ENCODE measurements at regions not wholly inside any gene's neighbourhood (a gene's known extent, or its start where the extent isn't known, plus 50 kb on each side); places are given as distances from the start of the nearest gene placed in this dataset.
"Not testable (repeated sequence)": the region's sequence is repeated elsewhere in the genome, so short reads cannot be mapped to it uniquely, and the experiment has no call there.

DNA sequence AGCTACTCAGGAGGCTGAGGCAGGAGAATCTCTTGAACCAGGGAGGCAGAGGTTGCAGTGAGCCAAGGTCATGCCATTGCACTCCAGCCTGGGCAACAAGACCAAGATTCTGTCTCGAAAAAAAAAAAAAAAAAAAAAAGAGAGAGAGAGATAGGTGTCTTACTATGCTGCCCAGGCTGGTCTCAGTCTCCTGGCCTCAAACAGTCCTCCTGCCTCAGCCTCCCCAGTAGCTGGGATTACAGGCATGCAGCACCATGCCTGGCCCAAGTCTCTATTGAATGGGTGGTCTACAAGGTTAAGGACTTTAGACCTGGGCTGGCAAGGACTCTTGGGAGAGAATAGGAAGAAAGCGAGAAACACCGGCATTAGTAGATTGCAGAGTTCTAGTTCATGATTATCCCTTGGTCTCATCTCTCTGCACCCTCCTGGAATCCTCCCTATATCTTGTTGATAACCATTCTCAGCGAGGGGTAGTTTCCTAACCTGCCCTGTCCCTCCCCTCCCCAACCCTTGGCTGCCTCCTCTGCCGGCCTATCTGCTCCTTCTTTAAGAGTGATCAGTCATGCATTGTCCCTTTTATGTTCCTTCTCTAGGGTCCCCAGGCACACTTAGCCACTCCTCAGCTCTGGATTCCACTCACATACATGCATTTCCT, 128.1 kb upstream of the MAP1LC3B2 start:
- no peak for DNase-seq (ENCODE audit: low spot score)

GRCh38 chr12:116431677-116432300, 127.4 kb upstream of the MAP1LC3B2 start:
- no peak for DNase-seq (ENCODE audit: low spot score)

DNA sequence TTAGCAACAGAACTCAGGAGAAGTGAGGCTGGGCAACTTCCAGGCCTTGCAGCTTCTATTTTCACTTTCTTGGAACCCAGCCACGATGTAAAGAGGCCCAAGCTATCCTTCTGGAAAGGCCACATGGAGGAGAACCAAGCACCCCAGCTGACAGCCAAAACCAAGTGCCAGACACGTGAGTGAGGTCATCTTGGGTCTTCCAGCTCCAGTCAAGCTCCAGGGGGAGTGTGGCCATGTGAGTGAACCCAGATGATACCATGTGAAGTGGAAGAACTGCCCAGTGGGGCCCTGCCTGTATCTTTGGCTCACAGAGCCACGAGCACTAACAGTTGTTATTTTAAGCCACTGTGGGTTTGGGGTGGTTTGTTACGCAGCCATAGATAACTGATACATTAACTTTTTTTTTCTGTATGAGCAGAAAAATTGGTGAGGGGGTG, 126.8 kb upstream of the MAP1LC3B2 start:
- no peak for DNase-seq (ENCODE audit: low spot score)

DNA sequence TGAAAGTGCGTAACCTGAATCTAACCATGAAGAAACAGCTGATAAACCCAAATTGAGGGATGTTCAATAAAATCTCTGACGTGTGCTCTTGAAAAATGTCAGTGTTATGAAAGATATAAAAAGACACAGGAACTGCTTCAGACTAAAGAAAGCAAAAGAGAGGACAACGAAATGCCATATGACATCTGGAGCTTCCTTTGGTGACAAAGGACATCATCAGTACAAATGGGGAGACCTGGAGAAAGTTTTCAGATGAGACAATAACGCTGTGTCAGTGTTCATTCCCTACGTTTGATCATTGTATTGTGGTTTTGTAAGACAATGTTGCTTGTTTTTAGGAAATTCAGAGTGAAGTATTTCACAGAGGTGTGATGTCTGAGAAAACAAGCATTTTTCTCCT, 125.9 kb upstream of the MAP1LC3B2 start:
- no peak for DNase-seq (ENCODE audit: low spot score)

- no peak for DNase-seq (ENCODE audit: low spot score)
Observed at GRCh38 chr12:116434155-116435011, 124.8 kb upstream of the MAP1LC3B2 start.

DNA sequence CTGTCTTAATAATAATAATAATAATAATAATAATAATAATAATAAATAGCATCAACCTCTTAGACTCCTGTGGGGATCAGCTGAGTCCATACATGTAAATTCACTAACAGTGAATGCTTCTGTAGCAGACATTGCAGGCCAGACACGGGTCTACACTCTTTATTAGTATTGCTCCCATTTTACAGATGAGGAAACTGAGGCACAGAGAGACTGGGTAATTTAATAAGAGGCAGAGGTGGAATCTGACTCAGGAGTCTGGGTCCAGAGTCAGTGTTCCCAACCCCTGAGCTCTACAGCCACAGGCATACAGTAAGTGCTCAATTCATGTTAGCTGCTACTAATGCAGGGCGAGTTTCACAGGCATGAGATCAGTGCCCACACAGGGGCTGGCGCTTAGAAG, 123.2 kb upstream of the MAP1LC3B2 start:
- no peak for DNase-seq (ENCODE audit: low spot score)

GRCh38 chr12:116436561-116437249, 122.5 kb upstream of the MAP1LC3B2 start:
- DNase-seq (ENCODE audit: low spot score), result no peak

- no peak for DNase-seq (ENCODE audit: low spot score)
Observed at GRCh38 chr12:116441292-116441691, 117.9 kb upstream of the MAP1LC3B2 start.

DNA sequence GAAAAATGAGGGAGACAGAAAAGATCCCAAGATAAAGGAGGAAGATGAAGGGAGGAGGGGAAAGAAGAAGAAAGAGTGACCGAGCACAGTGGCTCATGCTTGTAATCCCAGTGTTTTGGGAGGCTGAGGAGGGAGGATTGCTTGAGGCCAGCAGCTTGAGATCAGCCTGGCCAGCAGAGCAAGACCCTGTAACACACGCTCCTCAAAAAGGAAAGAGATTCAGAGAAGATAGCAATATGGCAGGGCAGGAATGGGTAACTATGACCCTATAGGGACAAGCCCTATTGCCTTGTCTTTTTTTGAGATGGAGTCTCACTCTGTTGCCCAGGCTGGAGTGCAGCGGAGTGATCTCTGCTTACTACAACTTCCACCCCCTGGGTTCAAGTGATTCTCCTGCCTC, 116.9 kb upstream of the MAP1LC3B2 start:
- DNase-seq (ENCODE audit: low spot score), result no peak

GRCh38 chr12:116442946-116443345, 116.2 kb upstream of the MAP1LC3B2 start:
- DNase-seq (ENCODE audit: low spot score), result no peak

GRCh38 chr12:116443821-116444589, 115.2 kb upstream of the MAP1LC3B2 start:
- DNase-seq (ENCODE audit: low spot score), result no peak

- no peak for DNase-seq (ENCODE audit: low spot score)
Observed at GRCh38 chr12:116444590-116444943, 114.6 kb upstream of the MAP1LC3B2 start.

DNA sequence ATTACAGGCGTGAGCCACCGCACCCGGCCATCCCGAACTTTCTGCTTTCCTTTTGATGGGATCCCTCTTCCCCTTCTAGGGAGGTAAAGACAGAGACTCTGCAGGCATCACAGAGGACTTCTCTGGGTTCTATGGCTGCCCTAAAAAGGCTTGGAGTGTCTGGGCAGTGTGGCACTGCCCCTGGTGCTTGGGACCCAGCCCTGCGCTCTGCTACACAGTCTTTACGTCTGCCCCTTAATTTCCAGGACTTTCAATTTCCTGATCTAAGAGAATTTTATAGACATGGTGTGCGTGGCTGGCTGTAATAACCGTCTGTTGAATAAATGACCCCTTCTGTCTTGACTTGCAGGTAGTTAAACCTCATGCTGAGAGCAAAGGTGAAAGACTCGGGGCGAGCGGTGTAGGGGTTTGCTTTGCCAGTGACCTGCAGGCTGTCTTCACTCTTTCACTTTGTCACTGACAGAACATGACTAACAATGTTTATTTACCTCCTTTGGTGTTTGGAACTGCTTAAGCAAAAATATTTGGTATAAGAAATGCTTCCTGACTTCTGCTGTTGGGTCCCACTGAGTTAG, 110.9 kb upstream of the MAP1LC3B2 start:
- DNase-seq (ENCODE audit: low spot score), result no peak

DNA sequence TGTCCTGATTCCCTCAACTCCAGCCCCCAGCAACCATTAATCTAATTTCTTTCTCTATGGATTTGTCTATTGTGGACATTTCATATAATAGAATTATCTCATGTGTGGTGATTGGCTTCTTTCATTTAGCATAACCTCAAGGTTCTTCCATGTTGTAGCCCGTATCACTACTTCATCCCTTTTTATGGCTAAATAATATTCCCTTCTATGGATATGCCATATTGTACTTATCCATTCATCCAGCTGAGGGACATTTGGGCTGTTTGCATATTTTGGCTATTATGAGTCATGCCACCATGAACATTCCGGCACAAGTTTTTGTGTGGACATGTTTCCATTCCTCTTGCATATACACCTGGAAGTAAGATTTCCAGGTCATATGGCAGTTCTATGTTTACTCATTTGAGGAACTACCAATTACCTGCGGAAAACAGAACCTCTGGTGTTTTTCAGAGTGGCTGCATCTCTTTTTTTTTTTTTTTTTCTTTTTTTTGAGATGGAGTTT, 108.7 kb upstream of the MAP1LC3B2 start:
- DNase-seq (ENCODE audit: low spot score), result no peak

DNA sequence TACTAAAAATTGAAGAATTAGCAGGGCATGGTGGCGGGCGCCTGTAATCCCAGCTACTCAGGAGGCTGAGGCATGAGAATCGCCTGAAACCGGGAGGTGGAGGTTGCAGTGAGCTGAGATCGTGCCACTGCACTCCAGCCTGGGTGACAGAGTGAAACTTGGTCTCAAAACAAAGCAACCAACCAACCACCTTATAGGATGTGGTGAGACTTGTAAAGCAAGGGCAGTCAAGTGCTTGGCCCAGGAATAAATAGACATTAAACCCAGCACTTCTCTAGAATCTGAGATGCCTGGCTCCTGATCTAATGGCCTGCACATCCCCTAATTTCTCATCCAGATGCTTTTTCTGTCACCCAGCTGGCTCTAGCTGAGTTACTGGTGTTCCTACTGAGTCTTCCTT, 106.2 kb upstream of the MAP1LC3B2 start:
- DNase-seq (ENCODE audit: low spot score), result not testable (repeated sequence)

DNA sequence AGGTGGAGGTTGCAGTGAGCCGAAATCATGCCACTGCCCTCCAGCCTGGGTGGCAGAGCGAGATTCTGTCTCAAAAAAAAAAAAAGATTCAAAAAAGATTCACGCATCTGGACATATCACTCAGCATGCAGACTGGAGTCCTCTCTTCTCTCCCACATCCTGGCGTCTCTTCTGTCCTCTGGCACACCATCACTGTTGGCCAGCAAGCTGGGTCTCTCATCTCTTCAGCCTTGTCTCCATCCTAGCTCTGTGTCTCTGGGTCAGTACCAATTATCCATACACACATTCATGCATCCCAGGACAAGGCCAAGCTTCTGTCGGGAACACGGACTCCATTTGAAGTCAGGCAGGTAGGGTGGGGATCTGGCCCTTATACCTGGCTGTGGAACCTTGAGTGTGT, 105.5 kb upstream of the MAP1LC3B2 start:
- DNase-seq (ENCODE audit: low spot score), result no peak

- no peak for DNase-seq (ENCODE audit: low spot score)
Observed at GRCh38 chr12:116454076-116454475, 105.1 kb upstream of the MAP1LC3B2 start.

- DNase-seq (ENCODE audit: low spot score), result no peak
Observed at GRCh38 chr12:116454950-116455447, 104.2 kb upstream of the MAP1LC3B2 start.

- no peak for DNase-seq (ENCODE audit: low spot score)
Observed at GRCh38 chr12:116455540-116456329, 103.4 kb upstream of the MAP1LC3B2 start.
